Pons (tissue), 1 donor: ENCODE measurements at regions not wholly inside any gene's neighbourhood (a gene's known extent, or its start where the extent isn't known, plus 50 kb on each side); places are given as distances from the start of the nearest gene placed in this dataset.

Source experiments
- DNase-seq: peaks from one replicate; pipeline ENCODE4 v3.0.0-alpha.2; 2016; ENCODE audit warnings: low spot score

- DNase-seq: no peak
Measured at GRCh38 chr4:10203851-10204250, 87.3 kb upstream of the WDR1 start.

DNA sequence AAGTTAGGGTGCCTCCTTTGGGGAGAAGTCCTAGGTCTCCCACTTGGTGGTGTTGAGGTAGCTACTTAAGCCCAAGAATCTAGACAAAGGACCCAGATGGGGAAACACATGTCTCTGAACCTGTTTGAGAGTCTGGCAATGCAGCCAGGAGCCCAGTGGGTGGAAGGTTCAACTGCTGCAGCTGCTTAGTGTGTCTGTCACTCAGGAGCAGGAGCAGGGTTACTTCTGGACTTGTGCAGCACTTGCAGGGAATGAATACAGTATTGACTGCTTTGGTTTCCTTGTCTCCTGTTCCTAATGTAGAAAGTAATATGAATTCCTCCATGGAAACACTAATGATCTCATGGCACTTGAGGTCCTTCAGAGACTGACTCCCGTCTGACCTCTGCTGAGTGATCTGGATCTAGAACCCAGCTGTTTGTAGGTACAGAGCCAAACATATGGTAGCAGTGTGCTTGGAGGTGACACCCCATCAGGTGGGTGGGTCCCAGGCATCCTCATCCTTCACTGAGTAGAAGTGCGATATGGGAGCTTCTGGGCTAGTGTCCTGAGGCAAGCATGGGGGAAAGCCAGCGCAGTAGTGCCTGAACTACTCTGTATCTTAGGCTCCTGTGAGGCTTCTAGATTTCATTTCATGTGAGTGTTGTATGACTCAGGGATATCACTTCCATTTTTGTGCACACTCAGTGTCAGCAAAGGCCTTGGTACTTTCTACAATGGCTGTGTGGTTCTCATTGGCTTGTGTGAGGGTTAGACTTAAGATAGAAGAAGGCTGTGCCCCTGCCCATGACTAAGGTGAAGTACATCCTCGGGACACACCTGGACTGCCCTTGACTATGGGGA lies 85.0 kb upstream of the WDR1 start:
- DNase-seq: peak; percentile 0

DNA sequence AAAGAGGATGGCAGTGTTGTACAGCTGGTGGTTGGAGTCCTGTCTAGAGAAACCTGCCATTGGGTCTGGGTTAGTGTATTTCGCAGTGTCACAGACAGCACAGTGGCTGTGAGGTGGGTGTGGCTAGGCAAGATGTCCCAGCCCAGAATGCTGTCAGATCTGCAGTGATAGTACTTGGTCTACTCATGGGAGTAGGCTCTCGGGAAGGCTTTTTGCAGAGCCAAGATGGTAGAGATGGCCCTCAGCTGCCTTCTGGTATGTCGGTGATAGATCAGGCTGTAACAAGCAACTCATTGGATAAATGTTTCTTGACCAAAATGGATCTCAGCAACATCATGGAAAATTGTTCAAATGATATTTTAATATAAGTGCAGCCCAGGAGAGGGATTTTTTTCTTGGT lies 84.3 kb upstream of the WDR1 start:
- DNase-seq: peak; percentile 0

DNA sequence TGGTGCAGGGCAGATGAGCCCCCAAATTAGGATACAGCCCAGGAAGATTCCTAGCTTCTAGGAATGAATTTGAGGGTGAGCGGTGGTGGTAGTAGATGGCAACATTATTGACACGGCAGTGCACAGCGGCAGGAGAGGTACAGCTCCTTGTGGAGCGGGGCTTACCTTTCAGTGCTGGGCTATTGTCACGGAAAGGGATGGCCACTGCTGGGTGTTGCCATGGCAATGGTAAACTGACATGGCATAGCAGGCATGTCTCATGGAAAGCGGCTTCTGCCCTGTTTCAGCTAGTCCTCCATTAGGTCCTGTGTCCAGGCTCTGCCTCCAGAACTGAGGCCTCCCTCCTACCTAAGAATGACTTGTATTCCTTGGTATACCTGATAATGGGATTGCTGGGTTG lies 81.8 kb upstream of the WDR1 start:
- no peak for DNase-seq

DNA sequence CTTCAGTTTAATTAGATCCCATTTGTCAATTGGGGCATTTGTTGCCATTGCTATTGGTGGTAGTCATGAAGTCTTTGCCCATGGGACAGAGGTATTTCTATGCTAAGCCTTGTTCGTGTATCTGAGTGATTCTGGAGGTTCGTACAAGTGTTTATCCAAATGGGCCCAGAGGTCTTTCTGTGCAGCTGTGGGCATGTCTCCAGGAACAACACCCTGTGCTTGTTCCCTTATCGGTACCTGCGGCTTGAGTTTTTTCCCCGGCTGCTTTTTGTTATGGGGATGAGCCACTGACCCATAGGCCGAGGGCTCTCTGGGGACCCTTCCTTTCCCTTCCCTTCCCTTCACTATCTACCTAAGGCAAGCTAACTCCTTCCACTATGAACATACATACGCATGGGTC lies 81.4 kb upstream of the WDR1 start:
- no peak for DNase-seq

DNA sequence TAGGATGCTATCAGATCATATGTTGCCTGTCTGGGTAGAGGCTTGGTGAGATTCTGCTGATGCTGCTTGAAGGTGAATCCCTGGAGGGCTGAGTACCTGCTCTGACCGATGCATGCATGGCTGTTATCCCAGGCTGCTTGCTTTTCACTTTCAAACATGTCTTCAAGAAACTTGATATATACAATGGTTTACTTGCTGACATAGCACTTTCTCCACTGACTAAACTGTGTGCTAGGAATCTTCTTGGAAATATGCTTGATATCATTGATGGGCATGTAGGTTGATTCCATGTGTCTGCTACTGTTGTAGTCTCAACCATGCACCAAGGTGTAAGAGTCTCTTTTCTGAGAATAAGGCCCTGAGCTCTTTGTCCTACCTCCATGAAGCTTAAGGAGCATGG lies 79.6 kb upstream of the WDR1 start:
- peak; percentile 0 for DNase-seq

GRCh38 chr4:10192331-10192730 lies 75.7 kb upstream of the WDR1 start:
- no peak for DNase-seq

DNA sequence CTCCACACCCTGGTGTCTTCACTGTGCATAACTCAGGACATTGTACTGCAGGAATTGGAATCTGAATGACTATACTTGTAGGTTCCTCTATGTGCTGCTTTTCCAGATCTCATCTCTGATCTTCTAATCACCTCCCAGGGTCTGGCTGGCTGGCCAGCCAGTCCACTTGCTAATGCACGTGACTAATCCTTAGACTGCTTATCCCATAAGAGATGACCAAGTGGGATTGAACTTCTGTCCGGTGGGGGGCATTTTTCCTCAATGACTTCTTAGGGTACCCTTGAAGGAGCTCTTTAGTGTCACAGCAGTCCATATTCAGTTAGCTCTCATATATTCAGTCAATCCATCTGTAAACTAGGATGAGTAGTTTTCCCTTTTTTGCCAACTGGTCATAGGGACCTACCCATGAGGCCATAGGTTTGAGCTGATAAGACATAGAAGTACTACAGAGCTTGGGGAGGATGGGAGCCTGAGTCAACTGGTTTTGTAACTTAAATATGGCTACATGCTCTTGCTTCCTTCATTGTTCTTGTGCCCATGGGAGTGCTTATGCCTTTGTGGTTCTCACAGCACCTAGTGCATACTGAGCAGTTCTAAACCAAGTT lies 71.9 kb upstream of the WDR1 start:
- DNase-seq: no peak

- peak; percentile 50 for DNase-seq
Measured at GRCh38 chr4:10186228-10187214, 69.9 kb upstream of the WDR1 start.

DNA sequence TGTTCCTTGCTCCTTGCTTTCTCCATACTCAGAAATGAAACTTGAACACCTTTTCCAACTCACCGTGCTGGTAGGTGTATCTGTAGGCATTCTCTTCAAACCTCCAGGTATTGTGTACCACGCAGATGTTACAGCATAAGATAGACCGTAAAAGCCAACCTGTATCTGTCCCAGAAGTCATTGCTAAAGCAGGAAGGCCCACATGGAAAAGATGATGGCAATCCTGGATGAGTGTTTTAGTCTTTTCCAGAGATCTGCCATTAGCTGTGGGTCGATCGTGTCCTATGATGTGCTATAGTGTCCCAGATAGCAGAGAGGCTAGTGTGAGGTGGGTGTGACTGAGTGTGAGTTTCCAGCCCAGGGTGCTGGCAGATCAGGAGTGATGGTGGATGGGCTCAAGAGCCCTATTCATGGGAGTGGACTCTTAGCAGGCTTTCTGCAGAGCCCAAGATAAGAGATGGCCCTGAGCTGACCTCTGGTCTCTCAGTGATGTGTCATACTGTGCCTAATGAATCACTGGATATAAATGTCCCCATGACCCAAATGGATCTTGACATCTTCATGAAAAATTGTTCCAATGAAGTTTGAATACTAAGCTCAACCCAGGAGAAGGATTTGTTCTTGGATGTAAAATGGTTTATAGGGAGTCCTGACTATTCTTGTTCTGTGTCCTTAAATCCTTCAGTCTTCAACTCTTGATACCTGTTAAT lies 69.1 kb upstream of the WDR1 start:
- DNase-seq: no peak

DNA sequence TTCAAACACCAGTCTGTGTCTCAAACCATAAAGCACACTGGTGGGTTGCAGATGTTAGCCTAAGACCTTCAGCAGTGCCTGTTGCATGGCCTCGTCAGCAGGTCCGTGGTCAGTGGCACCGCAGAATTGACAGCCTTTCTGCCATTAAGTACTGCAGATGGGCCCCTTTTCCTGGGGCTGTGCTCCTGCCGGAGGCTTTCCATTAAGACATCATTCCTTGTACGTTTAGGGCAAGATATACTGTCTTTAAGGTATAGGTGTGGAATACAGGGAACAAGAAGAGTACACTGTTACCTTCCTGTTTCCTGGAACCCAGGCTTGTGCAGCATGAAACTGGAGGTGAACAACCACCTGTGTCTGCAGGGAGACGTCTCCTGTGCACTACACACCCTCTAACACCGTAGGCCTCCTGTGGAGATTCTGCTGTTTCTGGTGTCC lies 67.9 kb upstream of the WDR1 start:
- DNase-seq: no peak

DNA sequence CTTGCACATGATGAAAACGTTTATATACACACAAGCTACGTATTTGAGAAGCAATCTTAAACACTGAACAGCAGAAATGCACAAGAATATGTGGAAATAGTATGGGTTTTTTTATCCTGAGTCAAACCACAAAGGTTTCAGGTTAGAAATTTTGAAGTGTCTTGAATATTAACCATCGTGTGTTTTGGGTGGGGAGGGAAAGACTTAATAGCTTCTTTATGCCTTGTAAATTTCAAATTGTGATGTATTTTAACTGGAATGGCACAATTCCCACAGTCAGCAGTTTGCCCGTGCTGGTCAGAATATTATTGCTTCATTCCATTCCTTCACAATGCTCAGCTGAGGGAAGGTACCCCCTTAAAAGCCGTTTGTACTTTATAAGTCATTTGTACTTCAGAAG lies 67.4 kb upstream of the WDR1 start:
- no peak for DNase-seq

- no peak for DNase-seq
Measured at GRCh38 chr4:10183462-10183861, 66.9 kb upstream of the WDR1 start.

GRCh38 chr4:10182446-10183424 lies 66.1 kb upstream of the WDR1 start:
- DNase-seq: no peak

GRCh38 chr4:10181745-10182445 lies 65.3 kb upstream of the WDR1 start:
- DNase-seq: no peak

DNA sequence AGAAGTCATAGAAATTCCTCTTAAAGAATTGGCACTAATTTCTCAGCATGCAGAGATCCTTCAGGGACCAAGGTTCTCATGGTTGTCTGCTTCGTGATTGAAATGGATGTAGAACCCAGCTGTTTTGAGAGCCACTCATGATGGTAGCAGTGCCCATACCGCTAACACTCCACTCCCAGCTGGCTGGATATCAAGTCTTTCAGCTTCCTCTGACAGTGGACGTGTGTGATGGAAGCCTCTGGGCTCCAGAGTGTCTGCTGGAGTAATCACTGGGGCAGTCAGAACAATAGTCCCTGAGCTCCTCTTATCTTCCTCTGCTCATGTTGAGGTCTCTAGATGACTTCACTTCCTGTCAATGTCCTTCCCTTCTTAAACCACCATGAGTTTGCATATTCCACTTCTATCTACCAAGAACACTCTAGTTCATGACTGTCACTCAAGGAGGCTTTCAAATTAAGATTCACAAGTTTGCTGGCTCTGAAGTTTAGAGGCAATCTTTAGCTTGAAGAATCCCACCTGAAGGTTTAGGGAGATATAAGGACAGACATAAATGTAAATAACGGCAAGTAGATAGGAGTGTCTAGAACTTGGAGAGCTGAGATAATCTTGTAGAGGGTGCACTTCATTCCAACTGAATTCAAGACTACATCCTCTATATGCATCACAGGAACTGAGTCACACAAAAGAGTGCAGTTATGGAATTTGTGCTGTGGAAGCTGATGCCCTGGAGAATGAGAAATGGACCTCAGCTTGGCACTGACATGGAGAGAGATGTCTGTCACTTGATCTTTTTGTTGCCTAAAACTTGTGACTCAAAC lies 64.5 kb upstream of the WDR1 start:
- DNase-seq: no peak

DNA sequence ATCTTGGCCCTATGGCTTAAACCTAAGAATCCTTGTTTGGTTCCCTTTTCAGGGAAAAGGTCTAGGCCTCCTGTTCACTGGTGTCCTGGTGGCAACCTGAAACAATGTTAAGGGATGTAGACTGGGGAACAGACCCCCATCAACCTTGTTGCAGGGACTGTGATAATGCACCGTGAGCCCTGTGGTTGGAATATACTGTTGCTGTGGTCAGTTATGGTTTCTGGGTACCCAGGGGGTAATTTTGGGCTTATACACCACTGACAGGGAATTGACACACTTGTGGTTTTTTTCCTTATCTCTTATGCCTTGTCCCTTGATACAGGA lies 64.0 kb upstream of the WDR1 start:
- no peak for DNase-seq

DNA sequence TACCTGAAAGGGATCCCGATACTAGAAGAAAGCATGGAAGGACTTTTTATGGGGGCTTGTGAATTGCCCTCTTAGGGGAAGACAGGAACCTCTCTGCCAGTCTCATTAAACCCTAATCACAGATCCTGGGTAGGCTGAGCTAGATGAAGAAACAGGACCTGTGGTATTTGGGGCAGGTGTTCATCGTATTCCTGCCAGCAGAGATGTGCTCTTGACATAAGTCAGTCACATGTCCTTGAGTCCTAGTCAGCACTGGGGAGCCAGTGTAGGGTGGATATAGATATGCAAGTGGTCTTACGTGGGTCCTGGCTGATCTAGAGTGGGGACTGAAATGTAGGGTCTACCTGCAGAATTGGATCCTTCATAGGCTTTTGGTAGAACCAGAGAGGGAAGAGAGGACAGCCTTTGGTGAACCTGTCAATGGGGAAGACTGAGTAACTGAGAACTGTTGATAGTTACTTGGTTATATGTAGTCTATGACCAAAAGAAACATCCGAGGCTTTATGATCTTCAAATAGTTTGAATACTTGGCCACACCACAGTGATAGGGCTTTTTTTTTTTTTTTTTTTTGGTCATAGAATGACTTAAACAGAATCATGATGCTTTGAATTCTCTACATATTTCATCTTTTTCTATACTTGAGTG lies 63.5 kb upstream of the WDR1 start:
- DNase-seq: no peak

GRCh38 chr4:10178763-10179162 lies 62.2 kb upstream of the WDR1 start:
- DNase-seq: no peak
